ENCODE measurements at regions not wholly inside any gene's neighbourhood (a gene's known extent, or its start where the extent isn't known, plus 50 kb on each side); places are given as distances from the start of the nearest gene placed in this dataset.

DNA sequence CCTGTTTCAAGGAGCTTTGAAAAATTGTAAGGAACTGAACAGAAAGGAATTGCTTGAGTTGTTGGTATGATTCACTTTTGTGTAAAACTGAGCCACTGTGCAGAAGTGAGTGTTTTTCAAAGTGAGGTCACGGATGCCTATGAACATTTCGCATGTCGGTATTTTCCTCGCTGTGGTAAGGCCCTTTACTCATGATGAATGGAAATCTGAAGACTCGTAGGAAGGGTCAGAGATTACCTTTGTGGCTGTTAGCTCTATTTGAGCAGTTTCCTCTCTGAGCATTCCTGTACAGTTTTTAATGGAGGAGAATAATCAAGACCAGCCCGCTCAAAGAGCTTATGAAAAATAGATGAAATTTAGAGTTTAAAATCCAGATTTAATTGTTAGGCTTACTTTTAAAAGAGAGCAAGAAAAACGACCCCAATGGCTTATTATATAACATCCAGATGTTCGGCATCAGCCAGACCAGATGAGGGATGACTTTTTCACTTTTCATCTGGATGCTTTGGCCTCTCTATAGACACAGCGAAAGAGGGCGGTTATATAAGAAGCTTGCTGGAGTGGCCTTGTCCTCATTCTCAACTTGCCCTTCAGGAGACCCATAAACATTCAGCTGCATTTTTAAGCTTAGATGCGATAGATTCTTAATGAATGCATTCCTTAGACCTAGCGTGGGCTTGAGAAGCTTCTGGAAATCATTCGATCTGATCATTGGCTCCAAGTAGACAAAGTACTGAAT lies 99.5 kb downstream of the CD83 start:
- H3K27me3 Mint-ChIP-seq (ENCODE audit: low read depth) = peaks cover 47% of the 10 kb centered on the region
- H2AFZ ChIP-seq (ENCODE audit: low read length) = no peak overlapping the region

More for the DNA sequence above, 99.5 kb downstream of the CD83 start:
- no peak for DNase-seq
- Mint-ChIP-seq H3K4me1 (peaks cover 7 to 9% of the 10 kb centered on the region in 2 experiments), H3K36me3 (ENCODE audit: insufficient read depth in 1 of 3, low read depth in 3 of 3) (peaks cover 0 to 14% (median 9%) of the 10 kb centered on the region in 3 experiments; a peak in 4 of 7 replicates), H3K9me3 (peaks cover 9 to 10% of the 10 kb centered on the region in 2 experiments), H3K27ac (no peak overlapping the region), H3K4me3 (no peak overlapping the region)
- H3K79me2 ChIP-seq (ENCODE audit: insufficient read depth, low read length) = no peaks in the 10 kb centered on the region
- no peak overlapping the region for H3K23ac ChIP-seq (ENCODE audit: insufficient read length, low read depth, low read length)
- H2BK12ac ChIP-seq (ENCODE audit: insufficient read length, low read depth, low read length) = no peak overlapping the region
- H3K79me1 ChIP-seq (ENCODE audit: insufficient read depth, low read depth, low read length, poor library complexity, severe bottlenecking) = no peaks in the 10 kb centered on the region
- TF ChIP-seq CTCF (conservative IDR thresholded peaks at IDR 0.05) = no peak
- no peak overlapping the region for H2BK15ac ChIP-seq (ENCODE audit: low read depth, low read length)
- no peak overlapping the region for H3K4ac ChIP-seq (ENCODE audit: low read depth, low read length)
- no peak overlapping the region for H2BK20ac ChIP-seq (ENCODE audit: low read depth, low read length, poor library complexity, severe bottlenecking)
- WGBS (ENCODE audit: extremely low coverage, insufficient read length, low lambda C conversion rate) = no CpG with 5 or more reads among the region's 13 CpGs
- no peak overlapping the region for H3K4me2 ChIP-seq (ENCODE audit: insufficient read depth, insufficient read length, low read length)
- H3K27me3 ChIP-seq (ENCODE audit: insufficient read depth, low read length) = no peaks in the 10 kb centered on the region
- H4K91ac ChIP-seq (ENCODE audit: insufficient read length, low read depth, low read length) = no peak overlapping the region
- H3T11ph ChIP-seq (ENCODE audit: low read length) = no peak overlapping the region
- no peaks in the 10 kb centered on the region for H3K9me3 ChIP-seq (ENCODE audit: control insufficient read depth, low read depth, low read length)
- no peak overlapping the region for H3K14ac ChIP-seq (ENCODE audit: insufficient read depth, low read length)
- no peak overlapping the region for H3K56ac ChIP-seq (ENCODE audit: insufficient read length, low read depth, low read length)
- H2AK5ac ChIP-seq (ENCODE audit: insufficient read length, low read length) = no peak overlapping the region
- no peak overlapping the region for H2BK120ac ChIP-seq (ENCODE audit: low read depth, low read length, poor library complexity, severe bottlenecking)
- H3K18ac ChIP-seq (ENCODE audit: insufficient read length, low read depth, low read length) = no peak overlapping the region
- no peaks in the 10 kb centered on the region for H3K23me2 ChIP-seq (ENCODE audit: insufficient read length, low read depth, low read length, poor library complexity, severe bottlenecking)
- H4K8ac ChIP-seq (replicated peaks; ENCODE audit: insufficient read length, low read depth, low read length) = no peak overlapping the region
- H2BK5ac ChIP-seq (ENCODE audit: insufficient read length, low read length) = no peak overlapping the region
- no peak overlapping the region for H3K27ac ChIP-seq (ENCODE audit: insufficient read length, low read depth, low read length)
- no peaks in the 10 kb centered on the region for H3K4me1 ChIP-seq (ENCODE audit: insufficient read depth, low read length)
- H3K9ac ChIP-seq (ENCODE audit: extremely low read depth, insufficient read length, low read length) = no peak overlapping the region
- no peak overlapping the region for H4K5ac ChIP-seq (ENCODE audit: insufficient read length, low read depth, low read length)
- no peaks in the 10 kb centered on the region for H4K20me1 ChIP-seq (ENCODE audit: control insufficient read depth, insufficient read depth, insufficient read length)
